ENCODE measurements at regions not wholly inside any gene's neighbourhood (a gene's known extent, or its start where the extent isn't known, plus 50 kb on each side); places are given as distances from the start of the nearest gene placed in this dataset.

DNA sequence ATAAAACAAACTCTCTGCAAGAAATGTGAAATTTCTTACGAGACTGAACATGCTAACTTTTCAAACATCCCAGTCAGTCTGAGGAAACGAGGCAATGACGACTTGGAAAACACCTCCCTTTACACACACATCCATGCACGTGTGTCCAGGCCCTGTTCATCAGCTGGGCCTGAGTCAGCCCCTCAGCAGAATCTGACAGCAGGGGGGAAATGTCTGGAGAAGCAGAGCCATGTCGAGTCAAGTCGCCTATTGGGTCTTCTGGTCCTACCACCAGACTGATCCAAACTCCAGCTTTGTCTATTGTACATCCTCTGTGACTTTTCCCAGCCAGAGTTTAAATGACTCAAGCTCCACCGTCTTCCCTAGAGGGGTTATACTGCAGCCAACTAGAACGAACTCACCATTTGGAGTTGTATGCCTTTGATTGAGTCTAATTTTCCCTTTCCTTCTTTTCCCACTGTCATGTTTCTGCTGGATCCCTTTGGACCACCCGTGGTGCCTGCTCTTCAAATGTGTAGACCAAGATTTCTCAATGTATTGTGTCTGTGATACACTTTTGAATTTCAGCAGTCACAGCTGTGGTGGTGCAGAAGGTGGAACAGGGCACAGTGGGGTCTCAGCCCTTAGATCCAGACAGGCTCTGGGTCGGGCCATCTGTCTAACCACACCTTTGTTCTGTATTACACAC, 254.0 kb downstream of the CDC5L start:
- TF ChIP-seq, protein P1, sequence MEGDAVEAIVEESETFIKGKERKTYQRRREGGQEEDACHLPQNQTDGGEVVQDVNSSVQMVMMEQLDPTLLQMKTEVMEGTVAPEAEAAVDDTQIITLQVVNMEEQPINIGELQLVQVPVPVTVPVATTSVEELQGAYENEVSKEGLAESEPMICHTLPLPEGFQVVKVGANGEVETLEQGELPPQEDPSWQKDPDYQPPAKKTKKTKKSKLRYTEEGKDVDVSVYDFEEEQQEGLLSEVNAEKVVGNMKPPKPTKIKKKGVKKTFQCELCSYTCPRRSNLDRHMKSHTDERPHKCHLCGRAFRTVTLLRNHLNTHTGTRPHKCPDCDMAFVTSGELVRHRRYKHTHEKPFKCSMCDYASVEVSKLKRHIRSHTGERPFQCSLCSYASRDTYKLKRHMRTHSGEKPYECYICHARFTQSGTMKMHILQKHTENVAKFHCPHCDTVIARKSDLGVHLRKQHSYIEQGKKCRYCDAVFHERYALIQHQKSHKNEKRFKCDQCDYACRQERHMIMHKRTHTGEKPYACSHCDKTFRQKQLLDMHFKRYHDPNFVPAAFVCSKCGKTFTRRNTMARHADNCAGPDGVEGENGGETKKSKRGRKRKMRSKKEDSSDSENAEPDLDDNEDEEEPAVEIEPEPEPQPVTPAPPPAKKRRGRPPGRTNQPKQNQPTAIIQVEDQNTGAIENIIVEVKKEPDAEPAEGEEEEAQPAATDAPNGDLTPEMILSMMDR (IDR thresholded peaks at IDR 0.05): no peak
- no peak for TF ChIP-seq POLR2A (IDR thresholded peaks at IDR 0.05)

Measured in Peyer's patch (tissue), 4 donors.